Caco-2 (cell line): ENCODE measurements at regions not wholly inside any gene's neighbourhood (a gene's known extent, or its start where the extent isn't known, plus 50 kb on each side); places are given as distances from the start of the nearest gene placed in this dataset.

ENCODE experiments used
- BruUV-seq: library from RNA; stranded (reverse); fragments of 400-500 nt; replicated peaks from 2 replicates; lab custom pipeline; 2021; lab: Mats Ljungman, UMichigan
- CTCF ChIA-PET: fragments of 300-600 bp; sonication (Branson Sonifier 250); formaldehyde crosslinking; loops from one replicate; lab custom pipeline; 2022; ENCODE audit warnings: antibody characterized with exemption; lab: Charles Lee
- POLR2A ChIA-PET: fragments of 300-600 bp; sonication (Branson Sonifier 250); formaldehyde crosslinking; loops from one replicate; lab custom pipeline; 2022; ENCODE audit warnings: antibody characterized with exemption; lab: Charles Lee
- DNase-seq, 2 experiments: peaks; one replicate each; pipeline versions ENCODE4 v3.0.0 to v3.0.0-alpha.2; 2020 to 2022
- H3K27me3 ChIP-seq: replicated peaks from 2 replicates; pipeline ENCODE4 v1.6.0; 2011; ENCODE audit warnings: low read length; ENCODE audit not compliant: control insufficient read depth, insufficient read depth
- H3K36me3 ChIP-seq: 2 replicates; pipeline ENCODE4 v1.5.1; 2011; ENCODE audit warnings: low read length; ENCODE audit not compliant: control insufficient read depth, insufficient read depth
- H3K4me1 ChIP-seq: fragments of 250-450 bp; sonication (Bioruptor Pico); 2 replicates; pipeline ENCODE4 v1.5.1; 2020; ENCODE audit warnings: mild to moderate bottlenecking
- H3K4me3 ChIP-seq: 2 replicates; pipeline ENCODE4 v1.5.1; 2011; ENCODE audit warnings: low read depth, mild to moderate bottlenecking, control low read depth, low read length
- H3K9me3 ChIP-seq: fragments of 250-450 bp; sonication (Bioruptor Pico); 2 replicates; pipeline ENCODE4 v1.5.1; 2020; ENCODE audit warnings: mild to moderate bottlenecking, moderate library complexity
- H3K27ac Mint-ChIP-seq: one replicate; pipeline ENCODE4 v1.8.0; 2022; ENCODE audit warnings: mixed read lengths; ENCODE audit not compliant: unreplicated experiment
- H3K27me3 Mint-ChIP-seq: one replicate; pipeline ENCODE4 v1.8.0; 2022; ENCODE audit warnings: mixed read lengths; ENCODE audit not compliant: insufficient read depth, unreplicated experiment
- H3K36me3 Mint-ChIP-seq: one replicate; pipeline ENCODE4 v1.8.0; 2022; ENCODE audit warnings: mild to moderate bottlenecking, mixed read lengths; ENCODE audit not compliant: insufficient read depth, unreplicated experiment
- H3K4me1 Mint-ChIP-seq: one replicate; pipeline ENCODE4 v1.8.0; 2022; ENCODE audit warnings: low read depth, mixed read lengths; ENCODE audit not compliant: unreplicated experiment
- H3K4me3 Mint-ChIP-seq: one replicate; pipeline ENCODE4 v1.8.0; 2022; ENCODE audit warnings: mild to moderate bottlenecking, moderate library complexity, mixed read lengths; ENCODE audit not compliant: unreplicated experiment
- H3K9me3 Mint-ChIP-seq: one replicate; pipeline ENCODE4 v1.8.0; 2022; ENCODE audit warnings: mixed read lengths; ENCODE audit not compliant: unreplicated experiment
- CTCF ChIP-seq, 2 experiments: fragments of 200-600 bp in 1 of 2; IDR thresholded peaks; 1 replicate in 1 of 2; 2 replicates in 1 of 2; pipeline versions ENCODE4 v1.5.1 to v1.8.0; 2011 to 2022; ENCODE audit warnings: antibody characterized with exemption in 1 of 2, control low read depth in 1 of 2, inconsistent platforms in 1 of 2, low read depth in 1 of 2, low read length in 1 of 2, mild to moderate bottlenecking in 1 of 2, moderate library complexity in 1 of 2; ENCODE audit not compliant: insufficient read depth in 1 of 2, severe bottlenecking in 1 of 2, unreplicated experiment in 1 of 2
- intact Hi-C: fragments of 100-400 bp; cut with micrococcal nuclease; formaldehyde crosslinking; loops from one replicate; pipeline ENCODE4 v1.10.0; 2022; ENCODE audit not compliant: unreplicated experiment

DNA sequence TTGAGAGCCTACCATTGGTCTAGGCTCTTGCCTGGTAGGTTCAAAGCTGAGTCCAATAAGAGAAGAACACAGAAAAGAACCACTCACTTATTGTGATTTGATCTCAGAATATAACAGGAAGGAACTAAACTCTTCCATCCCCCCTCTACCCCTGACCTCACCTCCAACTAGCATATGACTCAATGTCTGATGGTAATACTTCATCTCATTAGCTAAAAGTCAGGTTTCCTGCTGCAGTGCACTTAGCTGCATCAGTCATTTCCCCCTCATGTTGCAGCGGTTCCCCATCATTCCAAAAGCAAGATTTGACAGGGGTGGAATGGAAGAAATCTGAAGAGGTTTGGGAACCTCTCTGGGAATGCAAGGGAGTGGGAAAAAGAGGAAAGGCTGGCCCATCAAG, 289.5 kb downstream of the SMARCA1 start:
- H3K27me3 ChIP-seq: no peaks in the 10 kb centered on the region
- H3K36me3 ChIP-seq: no peaks in the 10 kb centered on the region
- H3K4me1 ChIP-seq: no peaks in the 10 kb centered on the region
- TF ChIP-seq CTCF (IDR thresholded peaks at IDR 0.05; ENCODE audit: insufficient read depth in 1 of 2, low read depth in 1 of 2, low read length in 1 of 2, severe bottlenecking in 1 of 2, unreplicated experiment in 1 of 2): no peak
- H3K27ac Mint-ChIP-seq: no peak overlapping the region
- H3K27me3 Mint-ChIP-seq: no peaks in the 10 kb centered on the region
- H3K4me1 Mint-ChIP-seq: no peaks in the 10 kb centered on the region
- no peaks in the 10 kb centered on the region for H3K9me3 ChIP-seq
- BruUV-seq: no TSS peak
- DNase-seq: no peak
- H3K9me3 Mint-ChIP-seq: no peaks in the 10 kb centered on the region
- H3K4me3 Mint-ChIP-seq: no peak overlapping the region
- H3K4me3 ChIP-seq: no peak overlapping the region
- CTCF ChIA-PET: no interaction called here
- no peaks in the 10 kb centered on the region for H3K36me3 Mint-ChIP-seq
- POLR2A ChIA-PET: no interaction called here
- intact Hi-C loops: no loop called here

GRCh38 chrX:129230850-129231512, 292.3 kb downstream of the SMARCA1 start:
- Mint-ChIP-seq H3K36me3 (no peaks in the 10 kb centered on the region), H3K9me3 (no peaks in the 10 kb centered on the region), H3K4me1 (no peaks in the 10 kb centered on the region), H3K27me3 (no peaks in the 10 kb centered on the region), H3K27ac (no peak overlapping the region), H3K4me3 (no peak overlapping the region)
- H3K4me1 ChIP-seq: no peaks in the 10 kb centered on the region
- H3K4me3 ChIP-seq: no peak overlapping the region
- no peak for DNase-seq
- intact Hi-C loops: no loop called here
- TF ChIP-seq CTCF (IDR thresholded peaks at IDR 0.05; ENCODE audit: insufficient read depth in 1 of 2, low read depth in 1 of 2, low read length in 1 of 2, severe bottlenecking in 1 of 2, unreplicated experiment in 1 of 2): no peak
- no peaks in the 10 kb centered on the region for H3K36me3 ChIP-seq
- CTCF ChIA-PET: no interaction called here
- BruUV-seq: no TSS peak
- no peaks in the 10 kb centered on the region for H3K9me3 ChIP-seq
- H3K27me3 ChIP-seq: no peaks in the 10 kb centered on the region
- POLR2A ChIA-PET: no interaction called here

DNA sequence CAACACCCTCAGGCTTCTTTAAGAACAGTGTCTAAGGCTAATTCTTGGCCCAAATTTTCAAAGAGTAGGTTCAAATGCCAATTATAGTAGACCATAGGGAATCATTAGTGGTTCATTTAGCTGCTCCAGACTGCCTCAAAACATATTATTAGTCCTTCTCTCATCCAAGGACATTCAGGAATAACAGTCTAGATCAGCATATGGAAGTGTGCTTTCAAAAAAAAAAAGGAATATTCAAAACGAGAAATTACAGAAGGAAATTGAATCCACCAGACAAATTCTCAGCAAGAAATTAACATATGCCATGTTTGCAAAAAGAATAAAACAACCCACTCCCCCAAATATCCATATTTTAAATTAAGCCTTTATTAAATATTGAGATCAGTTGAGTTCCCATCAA, 293.1 kb downstream of the SMARCA1 start:
- DNase-seq: no peak
- Mint-ChIP-seq H3K36me3 (no peaks in the 10 kb centered on the region), H3K27me3 (no peaks in the 10 kb centered on the region), H3K4me3 (no peak overlapping the region), H3K27ac (no peak overlapping the region), H3K4me1 (no peaks in the 10 kb centered on the region), H3K9me3 (no peaks in the 10 kb centered on the region)
- Histone ChIP-seq H3K27me3 (no peaks in the 10 kb centered on the region), H3K4me3 (no peak overlapping the region), H3K9me3 (no peaks in the 10 kb centered on the region), H3K4me1 (no peaks in the 10 kb centered on the region), H3K36me3 (no peaks in the 10 kb centered on the region)
- TF ChIP-seq CTCF (IDR thresholded peaks at IDR 0.05; ENCODE audit: insufficient read depth in 1 of 2, low read depth in 1 of 2, low read length in 1 of 2, severe bottlenecking in 1 of 2, unreplicated experiment in 1 of 2): no peak
- intact Hi-C loops: no loop called here
- ChIA-PET CTCF (no interaction called here), POLR2A (no interaction called here)
- BruUV-seq: no TSS peak
